HCT116 (cell line): ENCODE measurements at regions not wholly inside any gene's neighbourhood (a gene's known extent, or its start where the extent isn't known, plus 50 kb on each side); places are given as distances from the start of the nearest gene placed in this dataset.

Experiments used
- ATAC-seq: fragments of 200-7000 bp; cut with Tn5 transposase; 2 replicates; pipeline ENCODE4 v1.9.1; 2020; ENCODE audit warnings: mild to moderate bottlenecking, moderate library complexity
- BruUV-seq: library from RNA; stranded (reverse); fragments of 400-500 nt; replicated peaks from 2 replicates; lab custom pipeline; 2021; lab: Mats Ljungman, UMichigan
- CTCF ChIA-PET: fragments of 300-600 bp; sonication (Branson Sonifier 250); formaldehyde crosslinking; loops from one replicate; lab custom pipeline; 2021; ENCODE audit warnings: antibody characterized with exemption; lab: Charles Lee
- POLR2A ChIA-PET: fragments of 300-600, 350-600 bp; sonication (Branson Sonifier 250); formaldehyde crosslinking; loops from one replicate; lab custom pipeline; 2021; ENCODE audit warnings: antibody characterized with exemption; lab: Charles Lee
- RAD21 ChIA-PET, 2 experiments: fragments of 300-600 bp; sonication (Branson Sonifier 250); formaldehyde crosslinking; loops; one replicate each; lab custom pipeline; 2023; ENCODE audit warnings: low total read pairs in 2 of 2; ENCODE audit not compliant: uncharacterized antibody in 2 of 2, unreplicated experiment in 2 of 2, low non-redundant PET in 1 of 2; lab: Charles Lee
- DNase-seq: peaks from one replicate; pipeline ENCODE4 v3.0.0-alpha.2; 2010; ENCODE audit warnings: low read depth, low spot score
- H2AFZ ChIP-seq: fragments of 200-600 bp; shearing (Covaris generic), sonication (generic); 2 replicates; pipeline ENCODE4 v1.6.1; 2017; ENCODE audit warnings: low read depth, mixed run types, mixed read lengths, antibody characterized with exemption, low read length; ENCODE audit not compliant: poor library complexity, severe bottlenecking
- H3K27ac ChIP-seq: 2 replicates; pipeline ENCODE4 v1.5.1; 2012; ENCODE audit warnings: low read depth, low read length
- H3K27me3 ChIP-seq: fragments of 200-600 bp; sonication (generic); 2 replicates; pipeline ENCODE4 v1.6.1; 2016; ENCODE audit warnings: mixed run types, low read length, mixed read lengths; ENCODE audit not compliant: insufficient read depth
- H3K36me3 ChIP-seq, 2 experiments: fragments of 200-500 bp in 1 of 2; fragments of 200-600 bp in 1 of 2; sonication (Bioruptor generic) in 1 of 2; sonication (generic) in 1 of 2; 2 replicates each; pipeline versions ENCODE4 v1.5.1 to v1.6.1; 2014 to 2016; ENCODE audit warnings: low read length in 2 of 2, inconsistent platforms in 1 of 2, mixed read lengths in 1 of 2, mixed run types in 1 of 2; ENCODE audit not compliant: insufficient read depth in 2 of 2, control insufficient read depth in 1 of 2
- H3K4me1 ChIP-seq, 2 experiments: fragments of 200-600 bp in 1 of 2; sonication (generic) in 1 of 2; 2 replicates each; pipeline versions ENCODE4 v1.5.1 to v1.6.1; 2012 to 2017; ENCODE audit warnings: low read length in 2 of 2, inconsistent platforms in 1 of 2, mild to moderate bottlenecking in 1 of 2, mixed read lengths in 1 of 2, mixed run types in 1 of 2, moderate library complexity in 1 of 2; ENCODE audit not compliant: insufficient read depth in 2 of 2, control insufficient read depth in 1 of 2
- H3K4me2 ChIP-seq: fragments of 200-600 bp; sonication (generic); 2 replicates; pipeline ENCODE4 v1.6.1; 2017; ENCODE audit warnings: mixed run types, low read length, mixed read lengths
- H3K4me3 ChIP-seq, 2 experiments: fragments of 200-600 bp in 1 of 2; sonication (generic) in 1 of 2; replicated peaks in 1 of 2; 2 replicates each; pipeline ENCODE4 v1.5.1; 2011 to 2016; ENCODE audit warnings: low read length in 2 of 2, control low read depth in 1 of 2, low read depth in 1 of 2, mild to moderate bottlenecking in 1 of 2, mixed read lengths in 1 of 2, mixed run types in 1 of 2
- H3K79me2 ChIP-seq: fragments of 200-600 bp; sonication (generic); 2 replicates; pipeline ENCODE4 v1.6.1; 2017; ENCODE audit warnings: mild to moderate bottlenecking, mixed run types, low read length, moderate library complexity, mixed read lengths; ENCODE audit not compliant: insufficient read depth
- H3K9ac ChIP-seq: fragments of 200-600 bp; sonication (generic); 2 replicates; pipeline ENCODE4 v1.6.1; 2016; ENCODE audit warnings: low read length, mixed read lengths
- H3K9me2 ChIP-seq: fragments of 200-600 bp; sonication (generic), shearing (Covaris generic); 2 replicates; pipeline ENCODE4 v1.6.1; 2017; ENCODE audit warnings: mixed run types, mild to moderate bottlenecking, moderate library complexity; ENCODE audit not compliant: insufficient read depth
- H3K9me3 ChIP-seq, 2 experiments: fragments of 200-500 bp in 1 of 2; fragments of 200-600 bp in 1 of 2; sonication (Bioruptor generic) in 1 of 2; sonication (generic) in 1 of 2; 2 replicates each; pipeline ENCODE4 v1.6.1; 2014 to 2017; ENCODE audit warnings: low read length in 2 of 2, mixed read lengths in 2 of 2, inconsistent platforms in 1 of 2, low read depth in 1 of 2, mild to moderate bottlenecking in 1 of 2, mixed run types in 1 of 2, moderate library complexity in 1 of 2; ENCODE audit not compliant: control insufficient read depth in 1 of 2, insufficient read depth in 1 of 2
- H4K20me1 ChIP-seq: fragments of 200-600 bp; sonication (generic), shearing (Covaris generic); 2 replicates; pipeline ENCODE4 v1.6.1; 2017; ENCODE audit warnings: mixed run types, mild to moderate bottlenecking, moderate library complexity; ENCODE audit not compliant: insufficient read depth
- CTCF ChIP-seq, 3 experiments: fragments of 200-600 bp in 1 of 3; sonication (generic) in 1 of 3; IDR thresholded peaks in 2 of 3; conservative IDR thresholded peaks in 1 of 3; 2 replicates each; pipeline ENCODE4 v1.5.1; 2012 to 2017; ENCODE audit warnings: low read depth in 2 of 3, low read length in 2 of 3, antibody characterized with exemption in 1 of 3, borderline replicate concordance in 1 of 3, control low read depth in 1 of 3, mild to moderate bottlenecking in 1 of 3, mixed read lengths in 1 of 3, mixed run types in 1 of 3, moderate library complexity in 1 of 3; ENCODE audit not compliant: insufficient read depth in 1 of 3
- EGR1 ChIP-seq: IDR thresholded peaks from 2 replicates; pipeline ENCODE4 v1.6.1; 2012; ENCODE audit warnings: low read depth
- RAD21 ChIP-seq: IDR thresholded peaks from 2 replicates; pipeline ENCODE4 v1.6.1; 2012; ENCODE audit warnings: low read depth, mild to moderate bottlenecking
- SIN3A ChIP-seq: IDR thresholded peaks from 2 replicates; pipeline ENCODE4 v1.6.1; 2012; ENCODE audit warnings: low read depth
- TCF7L2 ChIP-seq: IDR thresholded peaks from 2 replicates; pipeline ENCODE4 v1.7.0; 2011; ENCODE audit warnings: borderline replicate concordance, inconsistent platforms; ENCODE audit not compliant: insufficient read depth, insufficient read length; ENCODE audit errors: extremely low read depth
- YY1 ChIP-seq: IDR thresholded peaks from 2 replicates; pipeline ENCODE4 v1.6.1; 2011; ENCODE audit warnings: low read length, low read depth, moderate library complexity, mild to moderate bottlenecking; ENCODE audit not compliant: insufficient replicate concordance; ENCODE audit errors: extremely low read depth
- intact Hi-C: fragments of 100-400 bp; cut with micrococcal nuclease; formaldehyde crosslinking; loops from 2 replicates; pipeline ENCODE4 v1.10.0; 2022

GRCh38 chr3:118550122-118550521, 484.5 kb downstream of the IGSF11 start (continued):
- TF ChIP-seq TCF7L2 = no peak

GRCh38 chr3:118550556-118550955, 484.1 kb downstream of the IGSF11 start:
- Histone ChIP-seq H3K27ac (no peak overlapping the region), H3K27me3 (no peaks in the 10 kb centered on the region), H3K36me3 (no peaks in the 10 kb centered on the region), H3K9me2 (no peaks in the 10 kb centered on the region), H2AFZ (no peak overlapping the region), H4K20me1 (no peaks in the 10 kb centered on the region), H3K4me2 (no peak overlapping the region), H3K9ac (no peak overlapping the region), H3K79me2 (no peaks in the 10 kb centered on the region), H3K9me3 (no peaks in the 10 kb centered on the region), H3K4me3 (no peak overlapping the region), H3K4me1 (peaks cover 0 to 17% of the 10 kb centered on the region in 2 experiments; a peak in 1 of 4 replicates)
- BruUV-seq = no TSS peak
- TF ChIP-seq TCF7L2 = no peak
- TF ChIP-seq YY1 = no peak
- no peak for TF ChIP-seq CTCF (IDR thresholded peaks at IDR 0.05 in 2 of 3, conservative IDR thresholded peaks at IDR 0.05 in 1 of 3; ENCODE audit: borderline replicate concordance in 1 of 3, insufficient read depth in 1 of 3, low read depth in 2 of 3, low read length in 2 of 3)
- TF ChIP-seq SIN3A = no peak
- no peak for TF ChIP-seq RAD21
- no peak for TF ChIP-seq EGR1
- RAD21 ChIA-PET = no interaction called here
- CTCF ChIA-PET = no interaction called here
- intact Hi-C loops = no loop called here
- POLR2A ChIA-PET = no interaction called here
- DNase-seq = no peak
- ATAC-seq = no peak
